CD4-positive, alpha-beta memory T cell (primary cell): ENCODE measurements at regions not wholly inside any gene's neighbourhood (a gene's known extent, or its start where the extent isn't known, plus 50 kb on each side); places are given as distances from the start of the nearest gene placed in this dataset.

ENCODE experiments used
- CTCF ChIA-PET: fragments of 350-600 bp; sonication (Branson Sonifier 250); formaldehyde crosslinking; loops from one replicate; lab custom pipeline; 2021; ENCODE audit warnings: inconsistent platforms; ENCODE audit not compliant: partially characterized antibody; lab: Charles Lee
- POLR2A ChIA-PET: fragments of 350-600 bp; sonication (Branson Sonifier 250); formaldehyde crosslinking; loops from one replicate; lab custom pipeline; 2021; ENCODE audit not compliant: partially characterized antibody; lab: Charles Lee
- DNase-seq, 5 donors: peaks; one replicate each; pipeline versions ENCODE4 v3.0.0 to v3.0.0-alpha.2; 2020 to 2022; ENCODE audit warnings: mixed read lengths in 1 of 5
- H3K27ac ChIP-seq: one replicate; pipeline ENCODE4 v1.7.0; 2013; ENCODE audit warnings: low read depth, low read length
- H3K27me3 ChIP-seq: 2 replicates; pipeline ENCODE4 v1.7.0; 2013; ENCODE audit warnings: mild to moderate bottlenecking, low read length, moderate library complexity; ENCODE audit not compliant: insufficient read depth
- H3K36me3 ChIP-seq: 2 replicates; pipeline ENCODE4 v1.7.0; 2013; ENCODE audit warnings: mild to moderate bottlenecking, low read length, moderate library complexity; ENCODE audit not compliant: insufficient read depth
- H3K4me1 ChIP-seq: 2 replicates; pipeline ENCODE4 v1.7.0; 2013; ENCODE audit warnings: mild to moderate bottlenecking, low read length, moderate library complexity; ENCODE audit not compliant: insufficient read depth
- H3K4me3 ChIP-seq, 2 donors: one replicate each; pipeline ENCODE4 v1.7.0; 2013; ENCODE audit warnings: low read length in 2 of 2, mild to moderate bottlenecking in 1 of 2
- H3K9me3 ChIP-seq, 2 donors: one replicate each; pipeline ENCODE4 v1.7.0; 2013; ENCODE audit warnings: low read length in 2 of 2, control low read depth in 1 of 2; ENCODE audit not compliant: control insufficient read depth in 1 of 2
- H3K27ac Mint-ChIP-seq, 7 donors: one replicate each; pipeline ENCODE4 v1.8.0; 2020 to 2021; ENCODE audit warnings: mixed read lengths in 7 of 7, mild to moderate bottlenecking in 6 of 7, inconsistent platforms in 3 of 7, moderate library complexity in 3 of 7
- H3K27me3 Mint-ChIP-seq, 2 donors: one replicate each; pipeline ENCODE4 v1.8.0; 2020 to 2021; ENCODE audit warnings: mixed read lengths in 2 of 2
- H3K36me3 Mint-ChIP-seq, 2 donors: one replicate each; pipeline ENCODE4 v1.8.0; 2020 to 2021; ENCODE audit warnings: mixed read lengths in 2 of 2, inconsistent platforms in 1 of 2, mild to moderate bottlenecking in 1 of 2
- H3K4me1 Mint-ChIP-seq, 4 donors: one replicate each; pipeline ENCODE4 v1.8.0; 2020 to 2021; ENCODE audit warnings: mixed read lengths in 4 of 4, mild to moderate bottlenecking in 1 of 4
- H3K4me3 Mint-ChIP-seq, 8 donors: one replicate each; pipeline ENCODE4 v1.8.0; 2020 to 2021; ENCODE audit warnings: mixed read lengths in 8 of 8, mild to moderate bottlenecking in 7 of 8, moderate library complexity in 6 of 8, inconsistent platforms in 3 of 8
- H3K9me3 Mint-ChIP-seq, 8 donors: one replicate each; pipeline ENCODE4 v1.8.0; 2020 to 2021; ENCODE audit warnings: mixed read lengths in 8 of 8, mild to moderate bottlenecking in 5 of 8, inconsistent platforms in 3 of 8, moderate library complexity in 1 of 8
- intact Hi-C: fragments of 100-400 bp; cut with micrococcal nuclease; formaldehyde crosslinking; loops from one replicate; pipeline ENCODE4 v1.15.1; 2023

DNA sequence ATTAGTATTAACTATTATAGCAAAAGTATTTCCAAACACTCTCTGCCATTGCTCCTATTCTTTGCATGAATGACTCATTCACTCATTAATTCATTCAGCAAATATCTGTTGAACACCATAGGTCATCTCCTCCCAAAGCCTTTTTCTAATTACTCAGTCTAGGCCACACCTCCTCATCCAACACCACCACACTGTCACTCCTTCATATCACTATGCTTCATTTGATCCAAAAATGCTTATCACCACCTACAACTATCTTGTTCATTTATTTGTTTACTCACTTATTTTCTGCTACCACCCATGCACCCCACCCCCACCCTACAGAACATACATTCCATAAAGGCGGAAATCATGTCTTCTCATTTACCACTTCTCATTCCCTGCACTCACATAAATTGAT, 94.4 kb upstream of the TNFSF4 start:
- Mint-ChIP-seq H3K36me3 (peaks cover 0 to 8% of the 10 kb centered on the region in 2 donors), H3K9me3 (peaks cover 0 to under 1% (median 0%) of the 10 kb centered on the region in 8 donors), H3K27ac (no peak overlapping the region), H3K4me1 (peaks cover 15 to 31% (median 23%) of the 10 kb centered on the region in 4 donors), H3K4me3 (no peak overlapping the region), H3K27me3 (no peaks in the 10 kb centered on the region)
- no peak for DNase-seq
- Histone ChIP-seq H3K9me3 (no peaks in the 10 kb centered on the region), H3K4me1 (peaks cover 11% of the 10 kb centered on the region), H3K4me3 (no peak overlapping the region), H3K36me3 (no peaks in the 10 kb centered on the region), H3K27ac (no peak overlapping the region), H3K27me3 (no peaks in the 10 kb centered on the region)
- POLR2A ChIA-PET, result no interaction called here
- intact Hi-C loops, result no loop called here
- CTCF ChIA-PET, result no interaction called here

DNA sequence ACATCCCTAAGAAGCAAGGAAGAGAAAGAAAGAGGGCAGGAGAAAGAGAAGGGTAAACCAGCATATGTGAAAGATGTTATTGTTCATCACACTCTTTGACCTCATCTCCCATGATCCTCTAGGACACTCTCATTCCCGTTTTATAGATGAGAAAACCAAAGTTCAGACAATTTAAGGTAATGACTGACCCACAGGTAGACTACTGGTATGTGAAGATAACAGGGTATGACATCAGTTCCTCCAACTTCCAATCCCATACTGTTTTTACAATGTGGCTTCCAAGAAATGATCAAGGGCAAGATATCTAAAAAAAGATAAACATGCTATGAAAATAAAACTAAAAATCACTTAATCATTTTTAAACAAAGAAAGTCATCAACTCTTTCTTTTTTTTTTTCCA, 95.2 kb upstream of the TNFSF4 start:
- peaks cover 11% of the 10 kb centered on the region for H3K4me1 ChIP-seq
- H3K27me3 Mint-ChIP-seq, result no peaks in the 10 kb centered on the region
- no peaks in the 10 kb centered on the region for H3K9me3 ChIP-seq
- H3K4me3 ChIP-seq, result no peak overlapping the region
- H3K27ac Mint-ChIP-seq, result no peak overlapping the region
- DNase-seq, result no peak
- H3K36me3 Mint-ChIP-seq, result peaks cover 0 to 8% of the 10 kb centered on the region in 2 donors
- no peaks in the 10 kb centered on the region for H3K27me3 ChIP-seq
- H3K4me1 Mint-ChIP-seq, result peaks cover 15 to 23% (median 20%) of the 10 kb centered on the region in 4 donors
- H3K36me3 ChIP-seq, result no peaks in the 10 kb centered on the region
- POLR2A ChIA-PET, result no interaction called here
- intact Hi-C loops, result no loop called here
- no peak overlapping the region for H3K27ac ChIP-seq
- H3K9me3 Mint-ChIP-seq, result peaks cover 0 to 4% (median 0%) of the 10 kb centered on the region in 8 donors
- no peak overlapping the region for H3K4me3 Mint-ChIP-seq
- CTCF ChIA-PET, result no interaction called here

DNA sequence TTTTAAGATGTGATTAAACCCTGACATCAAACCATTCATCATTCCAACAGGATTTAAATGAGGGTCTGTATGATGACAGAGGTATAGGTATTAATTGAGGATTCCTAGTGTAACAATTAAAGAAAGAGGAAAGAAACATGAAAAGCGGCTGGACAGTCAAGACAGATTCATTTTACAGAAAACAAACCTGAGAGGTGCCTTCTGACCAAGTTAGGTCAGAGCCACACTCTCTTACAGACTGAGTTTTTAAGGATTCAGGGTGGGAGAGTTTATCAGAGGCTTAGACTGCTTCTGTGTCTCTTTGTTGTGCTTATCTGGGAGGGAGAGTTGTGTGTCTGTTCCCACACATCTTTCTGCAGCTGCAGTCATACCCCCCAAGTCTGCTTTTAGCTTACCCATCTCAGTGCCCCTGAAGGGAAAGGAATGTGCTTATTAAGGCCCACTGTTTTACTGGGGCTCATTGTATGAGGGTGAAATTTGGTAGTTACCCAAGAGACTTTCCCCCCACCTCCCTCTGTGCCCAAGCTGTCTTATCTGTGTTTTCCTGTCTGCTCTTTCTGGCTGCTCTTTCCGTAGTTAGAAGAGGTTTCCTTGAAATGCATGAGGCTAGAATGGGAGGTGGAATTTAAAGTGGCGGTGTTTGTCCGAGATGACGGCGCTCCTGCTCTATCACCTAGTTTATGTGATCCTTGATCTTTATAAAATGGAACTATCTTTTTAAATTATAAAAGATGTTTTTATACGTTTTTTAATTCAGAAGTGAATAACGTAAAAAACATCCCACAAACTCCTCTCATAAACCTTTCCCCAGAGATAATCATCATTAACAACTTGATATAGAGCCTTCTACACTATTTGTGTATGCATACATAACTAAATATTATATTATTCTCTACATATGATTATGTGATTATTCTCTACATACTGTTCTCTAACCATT, 96.0 kb upstream of the TNFSF4 start:
- Mint-ChIP-seq H3K4me1 (peaks cover 7 to 15% (median 12%) of the 10 kb centered on the region in 4 donors), H3K9me3 (peaks cover 0 to 4% (median 1%) of the 10 kb centered on the region in 8 donors), H3K4me3 (no peak overlapping the region), H3K27ac (peak overlapping the region in 1 of 7 donors; percentile 48), H3K36me3 (peaks cover 0 to 10% of the 10 kb centered on the region in 2 donors), H3K27me3 (no peaks in the 10 kb centered on the region)
- H3K9me3 ChIP-seq, result no peaks in the 10 kb centered on the region
- intact Hi-C loops, result no loop called here
- CTCF ChIA-PET, result no interaction called here
- H3K36me3 ChIP-seq, result no peaks in the 10 kb centered on the region
- DNase-seq, result no peak
- no peak overlapping the region for H3K27ac ChIP-seq
- no peaks in the 10 kb centered on the region for H3K27me3 ChIP-seq
- H3K4me1 ChIP-seq, result peaks cover 6% of the 10 kb centered on the region
- POLR2A ChIA-PET, result no interaction called here
- no peak overlapping the region for H3K4me3 ChIP-seq

DNA sequence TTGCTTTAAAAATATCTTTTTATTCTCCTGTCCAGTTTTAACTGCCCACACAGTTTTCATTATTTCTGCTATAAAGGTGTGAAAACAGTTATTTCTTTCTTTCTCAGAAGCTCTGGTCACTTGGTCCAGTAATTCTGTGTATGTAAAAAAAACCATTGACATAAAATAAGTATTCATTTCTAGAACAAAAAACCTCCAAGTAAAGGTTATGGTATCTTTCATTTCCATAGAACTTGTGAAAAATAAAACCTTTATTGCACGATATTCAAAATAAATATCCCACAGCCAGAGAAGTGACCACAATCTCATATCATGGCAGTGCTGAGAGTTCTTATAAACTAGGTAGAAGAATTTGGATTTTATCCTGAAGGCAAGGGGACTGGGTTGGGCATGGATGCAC, 96.9 kb upstream of the TNFSF4 start:
- H3K9me3 Mint-ChIP-seq, result peaks cover under 1 to 6% (median 4%) of the 10 kb centered on the region in 8 donors
- H3K4me1 Mint-ChIP-seq, result peaks cover 2 to 9% (median 5%) of the 10 kb centered on the region in 4 donors

DNA sequence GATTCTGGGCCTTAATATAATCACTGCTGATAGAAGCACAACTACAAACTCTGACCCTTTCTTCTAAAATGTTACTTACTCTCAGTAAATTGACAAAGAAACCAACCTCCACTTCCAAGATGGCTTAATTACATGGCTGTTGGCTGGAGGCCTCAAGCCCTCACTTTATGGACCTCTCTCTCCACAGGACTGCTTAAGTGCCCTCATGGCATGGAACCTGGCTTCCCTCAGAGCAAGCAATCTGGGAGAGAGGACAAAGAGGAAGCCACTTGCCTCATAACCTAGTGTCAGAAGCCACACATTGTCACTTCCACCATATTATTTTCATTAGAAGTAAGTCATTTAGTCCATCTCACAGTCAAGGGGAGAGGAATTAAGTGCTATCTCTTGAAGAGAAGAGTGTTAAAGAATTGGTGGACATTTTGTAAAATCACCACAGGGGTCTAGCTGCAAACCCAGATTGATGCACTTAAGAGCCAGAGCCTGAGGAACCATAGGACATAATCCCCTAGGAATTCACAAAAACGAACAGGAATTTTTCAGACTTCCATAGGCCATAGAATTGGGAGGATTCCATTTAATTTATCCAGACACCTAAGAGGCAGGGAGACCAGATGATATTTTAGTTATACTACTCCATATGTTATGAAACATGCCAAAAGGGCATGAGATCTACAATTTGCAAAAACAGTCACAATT, 97.5 kb upstream of the TNFSF4 start:
- CTCF ChIA-PET, result no interaction called here
- Histone ChIP-seq H3K4me1 (no peaks in the 10 kb centered on the region), H3K36me3 (no peaks in the 10 kb centered on the region), H3K27ac (no peak overlapping the region), H3K4me3 (no peak overlapping the region), H3K27me3 (no peaks in the 10 kb centered on the region), H3K9me3 (no peaks in the 10 kb centered on the region)
- POLR2A ChIA-PET, result no interaction called here
- Mint-ChIP-seq H3K4me3 (no peak overlapping the region), H3K27ac (no peak overlapping the region), H3K36me3 (peaks cover 3 to 12% of the 10 kb centered on the region in 2 donors), H3K4me1 (peaks cover 0 to 4% (median 0%) of the 10 kb centered on the region in 4 donors), H3K27me3 (no peaks in the 10 kb centered on the region), H3K9me3 (peaks cover 3 to 10% (median 6%) of the 10 kb centered on the region in 8 donors)
- no peak for DNase-seq
- intact Hi-C loops, result no loop called here

More for the DNA sequence above, 96.9 kb upstream of the TNFSF4 start:
- POLR2A ChIA-PET, result no interaction called here
- no peak overlapping the region for H3K4me3 Mint-ChIP-seq
- H3K9me3 ChIP-seq, result no peaks in the 10 kb centered on the region
- intact Hi-C loops, result no loop called here
- no peaks in the 10 kb centered on the region for H3K27me3 Mint-ChIP-seq
- no peak overlapping the region for H3K27ac Mint-ChIP-seq
- CTCF ChIA-PET, result no interaction called here
- no peaks in the 10 kb centered on the region for H3K36me3 ChIP-seq
- no peak overlapping the region for H3K27ac ChIP-seq
- peaks cover under 1 to 12% of the 10 kb centered on the region in 2 donors for H3K36me3 Mint-ChIP-seq
- no peak overlapping the region for H3K4me3 ChIP-seq
- no peak for DNase-seq
- H3K4me1 ChIP-seq, result no peaks in the 10 kb centered on the region
- no peaks in the 10 kb centered on the region for H3K27me3 ChIP-seq

DNA sequence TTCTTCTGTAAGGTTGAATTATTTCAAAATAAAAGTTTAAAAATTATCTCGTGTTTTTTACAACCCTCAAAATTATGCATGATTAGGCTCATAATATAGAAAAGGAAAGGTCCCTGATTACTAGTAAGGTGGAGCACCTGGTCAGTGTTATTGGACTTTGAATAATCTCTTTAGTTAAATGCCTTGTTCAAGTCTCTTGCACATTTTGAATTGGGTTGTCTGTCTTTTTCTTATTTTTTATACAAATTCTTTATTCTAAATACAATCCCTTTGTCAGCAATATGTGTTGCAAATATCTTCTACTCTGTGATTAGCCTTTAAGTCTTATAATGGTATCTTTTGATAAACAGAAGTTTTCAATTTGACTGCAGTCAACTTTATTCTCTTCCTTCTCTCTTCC, 100.7 kb upstream of the TNFSF4 start:
- Histone ChIP-seq H3K27ac (no peak overlapping the region), H3K4me1 (no peaks in the 10 kb centered on the region), H3K36me3 (no peaks in the 10 kb centered on the region), H3K9me3 (no peaks in the 10 kb centered on the region), H3K4me3 (no peak overlapping the region), H3K27me3 (no peaks in the 10 kb centered on the region)
- Mint-ChIP-seq H3K27ac (no peak overlapping the region), H3K27me3 (no peaks in the 10 kb centered on the region), H3K4me1 (no peaks in the 10 kb centered on the region), H3K4me3 (no peak overlapping the region), H3K9me3 (peaks cover 7 to 27% (median 17%) of the 10 kb centered on the region in 8 donors), H3K36me3 (peaks cover 14 to 33% of the 10 kb centered on the region in 2 donors)
- ChIA-PET POLR2A (no interaction called here), CTCF (no interaction called here)
- DNase-seq, result no peak
- intact Hi-C loops, result no loop called here

DNA sequence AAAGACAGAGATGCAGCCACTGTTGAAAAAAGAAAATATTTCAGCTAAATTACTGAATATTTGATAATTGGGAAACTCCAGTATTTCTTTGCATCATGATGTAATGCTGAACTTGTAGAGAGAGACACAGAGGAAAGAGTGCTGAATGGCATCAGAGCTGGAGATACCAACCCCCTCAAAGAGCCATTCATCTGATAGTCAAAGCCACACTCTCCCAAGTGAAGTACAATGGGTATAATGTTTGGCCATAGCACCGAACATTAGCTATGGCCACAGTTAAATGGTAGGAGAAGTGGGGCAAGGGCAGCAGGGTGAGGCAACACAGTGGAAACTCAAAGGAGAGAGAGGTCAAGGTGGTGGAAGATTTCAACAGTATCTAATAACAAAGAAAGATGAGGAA, 107.5 kb upstream of the TNFSF4 start:
- ChIA-PET POLR2A (no interaction called here), CTCF (no interaction called here)
- Histone ChIP-seq H3K36me3 (no peaks in the 10 kb centered on the region), H3K4me1 (no peaks in the 10 kb centered on the region), H3K27ac (no peak overlapping the region), H3K9me3 (no peaks in the 10 kb centered on the region), H3K4me3 (no peak overlapping the region), H3K27me3 (no peaks in the 10 kb centered on the region)
- H3K4me3 Mint-ChIP-seq, result no peak overlapping the region
- H3K4me1 Mint-ChIP-seq, result peaks cover 0 to 9% (median 3%) of the 10 kb centered on the region in 4 donors
- no peak overlapping the region for H3K27ac Mint-ChIP-seq
- intact Hi-C loops, result no loop called here
- H3K9me3 Mint-ChIP-seq, result peaks cover 5 to 24% (median 12%) of the 10 kb centered on the region in 8 donors
- H3K27me3 Mint-ChIP-seq, result no peaks in the 10 kb centered on the region
- no peak for DNase-seq
- H3K36me3 Mint-ChIP-seq, result peaks cover 13 to 54% of the 10 kb centered on the region in 2 donors
